WTC11 (cell line): ENCODE measurements at regions not wholly inside any gene's neighbourhood (a gene's known extent, or its start where the extent isn't known, plus 50 kb on each side); places are given as distances from the start of the nearest gene placed in this dataset.

Source experiments
- ATAC-seq: fragments of 200-7000 bp; cut with Tn5 transposase; 2 replicates; pipeline ENCODE4 v1.10.0; 2021; ENCODE audit warnings: mild to moderate bottlenecking, moderate library complexity
- CTCF ChIA-PET: fragments of 300-600 bp; sonication (Branson Sonifier 250); formaldehyde crosslinking; loops from one replicate; lab custom pipeline; 2021; ENCODE audit warnings: antibody characterized with exemption; lab: Charles Lee
- POLR2A ChIA-PET: fragments of 350-600 bp; sonication (Branson Sonifier 250); formaldehyde crosslinking; loops from one replicate; lab custom pipeline; 2021; ENCODE audit warnings: antibody characterized with exemption; lab: Charles Lee
- DNase-seq: peaks from one replicate; pipeline ENCODE4 v3.0.0; 2021; ENCODE audit warnings: low spot score
- H3K27ac Mint-ChIP-seq: 2 replicates; pipeline ENCODE4 v1.8.0; 2021; ENCODE audit warnings: mixed read lengths
- H3K27me3 Mint-ChIP-seq: 2 replicates; pipeline ENCODE4 v1.8.0; 2021; ENCODE audit warnings: low read depth, mild to moderate bottlenecking, moderate library complexity, mixed read lengths
- H3K36me3 Mint-ChIP-seq: 2 replicates; pipeline ENCODE4 v1.8.0; 2021; ENCODE audit warnings: mixed read lengths
- H3K4me1 Mint-ChIP-seq: 2 replicates; pipeline ENCODE4 v1.8.0; 2022; ENCODE audit warnings: mixed read lengths
- H3K4me3 Mint-ChIP-seq: 2 replicates; pipeline ENCODE4 v1.8.0; 2021; ENCODE audit warnings: mild to moderate bottlenecking, moderate library complexity, mixed read lengths
- H3K9me3 Mint-ChIP-seq: 2 replicates; pipeline ENCODE4 v1.8.0; 2021; ENCODE audit warnings: mixed read lengths
- ARID4B ChIP-seq: sonication (generic); formaldehyde crosslinking; IDR thresholded peaks from 2 replicates; pipeline ENCODE4 v1.8.0; 2023; ENCODE audit warnings: missing genetic modification reagents, mild to moderate bottlenecking, borderline replicate concordance
- ATF1 ChIP-seq: sonication (generic); formaldehyde crosslinking; IDR thresholded peaks from 2 replicates; pipeline ENCODE4 v1.8.1; 2023; ENCODE audit warnings: mild to moderate bottlenecking, moderate library complexity, missing genetic modification reagents
- ATF3 ChIP-seq: sonication (generic); formaldehyde crosslinking; conservative IDR thresholded peaks from 2 replicates; pipeline ENCODE4 v1.8.1; 2022; ENCODE audit warnings: mild to moderate bottlenecking, missing genetic modification reagents
- CREM ChIP-seq: sonication (generic); formaldehyde crosslinking; IDR thresholded peaks from 2 replicates; pipeline ENCODE4 v1.8.1; 2022; ENCODE audit warnings: mild to moderate bottlenecking, missing genetic modification reagents, moderate library complexity
- E2F5 ChIP-seq: sonication (generic); formaldehyde crosslinking; IDR thresholded peaks from 2 replicates; pipeline ENCODE4 v1.8.1; 2022; ENCODE audit warnings: mild to moderate bottlenecking, moderate library complexity, missing genetic modification reagents
- ELF4 ChIP-seq: sonication (generic); formaldehyde crosslinking; IDR thresholded peaks from 2 replicates; pipeline ENCODE4 v1.8.1; 2022; ENCODE audit warnings: low read depth, mild to moderate bottlenecking, moderate library complexity, missing genetic modification reagents
- EMX1 ChIP-seq: fragments of 250-450 bp; sonication (Bioruptor Pico); IDR thresholded peaks from 2 replicates; pipeline ENCODE4 v1.8.0; 2021; ENCODE audit warnings: mild to moderate bottlenecking
- ERG ChIP-seq: fragments of 250-450 bp; sonication (Bioruptor Pico); IDR thresholded peaks from 2 replicates; pipeline ENCODE4 v1.8.0; 2021; ENCODE audit warnings: mild to moderate bottlenecking
- ETV6 ChIP-seq: sonication (generic); formaldehyde crosslinking; IDR thresholded peaks from 2 replicates; pipeline ENCODE4 v1.8.1; 2022; ENCODE audit warnings: mild to moderate bottlenecking, missing genetic modification reagents
- FOXJ3 ChIP-seq: sonication (generic); formaldehyde crosslinking; IDR thresholded peaks from 2 replicates; pipeline ENCODE4 v1.9.0; 2021; ENCODE audit warnings: missing genetic modification reagents, mild to moderate bottlenecking, borderline replicate concordance
- FOXP1 ChIP-seq: sonication (generic); formaldehyde crosslinking; IDR thresholded peaks from 2 replicates; pipeline ENCODE4 v1.8.0; 2022; ENCODE audit warnings: missing genetic modification reagents, mild to moderate bottlenecking, moderate library complexity, borderline replicate concordance
- FOXP4 ChIP-seq: sonication (generic); formaldehyde crosslinking; IDR thresholded peaks from 2 replicates; pipeline ENCODE4 v1.8.0; 2022; ENCODE audit warnings: mild to moderate bottlenecking, missing genetic modification reagents
- GABPB1 ChIP-seq: sonication (generic); formaldehyde crosslinking; IDR thresholded peaks from 2 replicates; pipeline ENCODE4 v1.8.1; 2023; ENCODE audit warnings: mild to moderate bottlenecking, missing genetic modification reagents
- GRHL2 ChIP-seq: fragments of 250-450 bp; sonication (Bioruptor Pico); IDR thresholded peaks from 2 replicates; pipeline ENCODE4 v1.8.0; 2022; ENCODE audit warnings: mild to moderate bottlenecking, moderate library complexity; ENCODE audit not compliant: insufficient replicate concordance, severe bottlenecking
- MAX ChIP-seq: sonication (generic); formaldehyde crosslinking; IDR thresholded peaks from 2 replicates; pipeline ENCODE4 v1.8.0; 2022; ENCODE audit warnings: mild to moderate bottlenecking, missing genetic modification reagents
- NFATC4 ChIP-seq: fragments of 250-450 bp; sonication (Bioruptor Pico); IDR thresholded peaks from 2 replicates; pipeline ENCODE4 v1.9.0; 2021; ENCODE audit warnings: mild to moderate bottlenecking
- NFE2L1 ChIP-seq: sonication (generic); formaldehyde crosslinking; IDR thresholded peaks from 2 replicates; pipeline ENCODE4 v1.8.1; 2023; ENCODE audit warnings: missing genetic modification reagents
- NR1H2 ChIP-seq: sonication (generic); formaldehyde crosslinking; IDR thresholded peaks from 2 replicates; pipeline ENCODE4 v1.9.0; 2021; ENCODE audit warnings: mild to moderate bottlenecking, moderate library complexity, missing genetic modification reagents
- SMAD3 ChIP-seq: sonication (generic); formaldehyde crosslinking; IDR thresholded peaks from 2 replicates; pipeline ENCODE4 v1.8.0; 2022; ENCODE audit warnings: missing genetic modification reagents, mild to moderate bottlenecking, borderline replicate concordance
- USF1 ChIP-seq: sonication (generic); formaldehyde crosslinking; IDR thresholded peaks from 2 replicates; pipeline ENCODE4 v1.8.0; 2022; ENCODE audit warnings: mild to moderate bottlenecking, missing genetic modification reagents
- ZNF219 ChIP-seq: sonication (generic); formaldehyde crosslinking; IDR thresholded peaks from 2 replicates; pipeline ENCODE4 v1.8.0; 2023; ENCODE audit warnings: missing genetic modification reagents, mild to moderate bottlenecking, borderline replicate concordance
- ZNF512 ChIP-seq: sonication (generic); formaldehyde crosslinking; IDR thresholded peaks from 2 replicates; pipeline ENCODE4 v1.8.1; 2022; ENCODE audit warnings: missing genetic modification reagents, borderline replicate concordance

GRCh38 chr10:8296090-8296733, 241.7 kb downstream of the GATA3 start (continued):
- TF ChIP-seq E2F5 (CRISPR knock-in tag) (no peak), NR1H2 (no peak), ETV6 (peak; percentile 74), CREM (CRISPR knock-in tag) (no peak), GABPB1 (no peak), EMX1 (CRISPR knock-in tag) (no peak), ATF1 (CRISPR knock-in tag) (no peak), USF1 (CRISPR knock-in tag) (peak; percentile 51; the same call in 1 of the 2 replicates), ARID4B (CRISPR knock-in tag) (no peak), SMAD3 (0 out of 2 replicates have a peak, but pooled peaks have one; percentile 20), FOXJ3 (CRISPR knock-in tag) (no peak), MAX (peak; percentile 82)

GRCh38 chr10:8296734-8297101, 242.2 kb downstream of the GATA3 start:
- Mint-ChIP-seq H3K27ac (no peak overlapping the region), H3K27me3 (peaks cover 31% of the 10 kb centered on the region), H3K36me3 (no peaks in the 10 kb centered on the region), H3K9me3 (no peaks in the 10 kb centered on the region), H3K4me1 (peaks cover 18% of the 10 kb centered on the region), H3K4me3 (no peak overlapping the region; the same call in 1 of the 2 replicates)
- ChIA-PET CTCF (no interaction called here), POLR2A (no interaction called here)
- ATAC-seq (no peak; the same call in 1 of the 2 replicates), DNase-seq (no peak)
- TF ChIP-seq FOXP1 (CRISPR knock-in tag): no peak
- peak; percentile 93; the same call in 1 of the 2 replicates for TF ChIP-seq ZNF512 (CRISPR knock-in tag)
- TF ChIP-seq ETV6: 0 out of 2 replicates have a peak, but pooled peaks have one; percentile 0
- no peak for TF ChIP-seq FOXJ3 (CRISPR knock-in tag)
- no peak for TF ChIP-seq NFE2L1 (CRISPR knock-in tag)
- TF ChIP-seq ZNF219 (CRISPR knock-in tag): no peak

- POLR2A ChIA-PET: no interaction called here
- CTCF ChIA-PET: no interaction called here
- Mint-ChIP-seq H3K27ac (no peak overlapping the region), H3K36me3 (no peaks in the 10 kb centered on the region), H3K4me3 (peak overlapping the region; percentile 35; the same call in 1 of the 2 replicates), H3K4me1 (peaks cover 20% of the 10 kb centered on the region), H3K27me3 (peaks cover 31% of the 10 kb centered on the region), H3K9me3 (no peaks in the 10 kb centered on the region)
- DNase-seq (no peak), ATAC-seq (no peak)
- no peak for TF ChIP-seq ATF3 (CRISPR knock-in tag)
- TF ChIP-seq ERG (CRISPR knock-in tag): no peak
- no peak for TF ChIP-seq GRHL2
- no peak for TF ChIP-seq ELF4
- no peak for TF ChIP-seq FOXP4
- no peak for TF ChIP-seq SMAD3
- TF ChIP-seq ATF1 (CRISPR knock-in tag): no peak
- TF ChIP-seq NFATC4 (CRISPR knock-in tag): no peak
- no peak for TF ChIP-seq NR1H2
Measured at GRCh38 chr10:8297107-8297506, 242.6 kb downstream of the GATA3 start.
